ENCODE measurements at regions not wholly inside any gene's neighbourhood (a gene's known extent, or its start where the extent isn't known, plus 50 kb on each side); places are given as distances from the start of the nearest gene placed in this dataset.

DNA sequence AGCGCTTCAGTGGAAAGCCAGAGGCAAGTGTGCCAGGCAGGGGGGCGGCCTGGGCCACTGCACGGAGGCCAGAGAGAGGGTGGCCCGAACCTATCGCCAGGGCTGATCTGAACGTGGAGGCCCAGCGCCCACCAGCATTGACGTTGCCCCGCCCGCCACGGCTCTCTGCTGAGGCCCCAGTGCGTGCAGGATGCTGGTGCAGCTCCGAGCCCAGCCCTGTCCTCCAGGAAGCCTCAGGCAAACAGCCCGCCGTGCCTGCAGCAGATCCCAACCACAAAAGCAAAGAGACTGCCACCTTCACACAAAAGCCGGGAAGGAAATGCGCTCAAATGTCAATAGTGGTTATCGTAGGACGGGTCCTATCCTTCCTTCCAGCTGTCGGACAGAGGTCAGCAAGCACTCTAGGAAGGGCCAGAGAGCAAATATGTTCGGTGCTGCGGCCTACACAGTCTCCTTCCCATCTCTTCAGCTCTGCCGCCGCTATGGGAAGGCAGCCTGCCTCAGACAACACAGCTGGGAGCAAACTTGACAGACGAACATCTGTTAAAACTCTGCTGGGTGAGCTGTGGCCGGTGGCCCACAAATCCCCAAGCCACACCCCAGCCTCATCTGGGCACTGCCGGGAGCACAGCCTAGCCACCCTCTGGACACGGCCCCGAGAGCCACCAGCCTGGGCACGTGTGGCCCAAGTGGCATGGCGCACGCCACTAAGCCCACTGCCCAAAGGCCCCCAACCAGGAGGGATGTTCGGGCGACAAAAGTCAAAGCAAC lies 146.2 kb downstream of the CRYBB2 start:
- TF ChIP-seq POLR2AphosphoS5 (IDR thresholded peaks at IDR 0.05; ENCODE audit: borderline replicate concordance, low read depth, low read length) = no peak
- no peak for TF ChIP-seq EZH2 (IDR thresholded peaks at IDR 0.05)
